HG02571 (cell line): ENCODE measurements at regions not wholly inside any gene's neighbourhood (a gene's known extent, or its start where the extent isn't known, plus 50 kb on each side); places are given as distances from the start of the nearest gene placed in this dataset.

ENCODE experiments used
- ATAC-seq: cut with Tn5 transposase; IDR thresholded peaks from one replicate; pipeline ENCODE4 v1.9.1; 2021; ENCODE audit warnings: mild to moderate bottlenecking, moderate library complexity; ENCODE audit not compliant: unreplicated experiment

DNA sequence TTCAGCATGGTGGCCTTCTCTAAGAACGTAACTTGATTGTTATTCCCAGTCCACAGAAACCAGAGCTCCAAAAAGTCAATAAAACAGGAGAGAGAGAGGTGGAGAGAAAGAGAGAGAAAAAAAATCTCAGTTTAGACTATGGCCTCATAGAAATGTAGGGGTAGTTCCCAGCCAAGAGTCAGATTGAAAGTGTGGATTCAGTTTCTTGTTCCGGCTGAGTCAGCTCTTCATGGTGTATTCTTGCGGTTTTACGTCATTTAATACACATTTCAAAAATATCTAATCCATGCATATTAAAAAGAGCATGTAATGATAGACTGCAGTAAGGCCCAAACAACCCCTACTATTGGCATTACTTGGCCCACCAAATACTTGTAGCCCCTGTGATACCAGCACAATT is 303.9 kb downstream of the ETAA1 start:
- no peak for ATAC-seq

DNA sequence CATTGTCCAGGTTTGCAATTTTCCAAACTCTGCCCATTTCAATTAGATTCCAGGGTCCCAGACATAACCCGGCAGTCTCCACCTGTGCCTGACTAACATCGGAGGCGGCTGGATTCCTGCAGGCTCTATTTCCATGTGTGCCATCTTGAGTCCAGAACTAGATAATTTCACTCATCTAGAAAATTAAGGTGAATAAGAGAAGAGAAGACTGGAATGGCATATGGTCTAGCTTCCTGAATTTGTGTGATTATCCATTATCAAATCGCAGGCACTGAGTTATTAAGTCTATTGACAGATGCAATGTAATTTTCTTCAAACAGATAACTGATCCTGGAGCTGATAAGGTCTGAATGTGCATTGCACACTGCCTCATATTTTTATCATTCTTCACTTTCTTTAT is 305.2 kb downstream of the ETAA1 start:
- ATAC-seq, result no peak

DNA sequence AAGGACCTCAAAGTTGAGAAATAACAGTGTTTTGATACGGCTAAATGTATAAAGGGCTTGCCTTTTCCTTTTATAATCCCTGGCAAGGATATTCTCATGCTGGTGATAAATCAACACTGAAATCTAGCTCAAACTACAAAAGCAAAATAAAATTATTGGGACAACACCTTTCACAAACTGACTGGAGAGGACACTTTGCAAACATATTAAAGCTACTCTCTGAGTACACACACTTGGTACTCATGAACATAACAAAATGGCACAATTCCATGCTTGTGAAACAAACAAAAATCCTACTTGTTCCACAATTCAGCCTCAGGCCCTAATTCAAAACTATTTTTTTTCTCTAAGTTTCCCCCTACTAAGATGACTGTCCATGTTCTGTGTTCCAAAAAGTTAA is 305.8 kb downstream of the ETAA1 start:
- ATAC-seq, result no peak

DNA sequence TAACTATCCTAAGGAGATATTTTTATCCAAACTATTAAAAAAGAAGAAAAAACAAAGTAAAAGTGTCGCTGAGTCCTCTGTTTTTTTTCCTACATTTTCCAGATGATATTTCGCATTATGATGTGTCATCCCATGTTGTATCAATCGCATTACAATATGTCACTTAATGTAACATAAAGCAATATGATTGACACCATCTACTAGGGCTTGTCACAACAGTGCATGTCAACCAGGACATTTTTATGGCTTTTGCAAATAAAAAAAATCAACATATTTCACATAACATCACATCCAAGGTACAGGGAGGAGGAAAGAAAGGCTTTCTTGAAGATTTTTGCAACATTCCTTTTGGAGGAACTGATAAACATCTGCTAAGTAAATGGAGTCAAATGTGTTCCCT is 308.9 kb downstream of the ETAA1 start:
- no peak for ATAC-seq

DNA sequence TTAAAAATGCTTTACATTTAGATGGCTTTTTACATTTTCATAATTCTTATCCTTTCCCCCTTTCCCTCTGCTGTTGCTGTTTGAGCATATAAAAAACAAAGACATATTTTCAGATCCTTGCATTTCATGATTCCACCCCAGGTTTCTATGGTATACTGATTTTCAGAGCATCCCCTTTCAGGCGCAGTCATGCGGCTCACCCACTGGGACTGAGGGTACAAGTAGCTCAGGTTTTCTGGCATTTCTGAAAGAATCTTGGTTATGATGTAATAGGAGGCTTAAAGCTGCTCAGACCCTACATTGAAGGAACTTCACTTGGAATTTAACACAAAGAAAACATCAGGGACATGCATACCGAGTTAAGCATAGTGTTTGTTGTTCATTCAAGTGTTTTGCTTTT is 310.8 kb downstream of the ETAA1 start:
- no peak for ATAC-seq

DNA sequence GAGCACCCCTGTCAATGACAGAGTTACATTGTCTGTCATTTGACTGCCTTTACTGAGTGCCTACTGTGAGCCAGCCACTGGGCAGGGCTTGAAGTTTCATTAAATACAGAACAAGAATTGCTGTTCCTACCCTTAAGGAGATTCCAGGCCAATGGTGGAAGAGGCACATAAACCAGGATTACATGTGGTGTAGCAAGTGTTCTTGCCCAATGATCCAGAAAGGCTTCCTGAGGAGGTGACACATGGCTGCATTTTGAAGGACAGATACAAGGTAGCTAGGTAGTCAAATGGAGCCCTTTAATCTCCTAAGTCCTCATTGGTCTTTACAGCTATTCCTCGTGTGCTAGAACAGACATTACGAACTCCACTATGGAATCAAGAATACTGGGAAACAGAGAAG is 312.7 kb downstream of the ETAA1 start:
- no peak for ATAC-seq

DNA sequence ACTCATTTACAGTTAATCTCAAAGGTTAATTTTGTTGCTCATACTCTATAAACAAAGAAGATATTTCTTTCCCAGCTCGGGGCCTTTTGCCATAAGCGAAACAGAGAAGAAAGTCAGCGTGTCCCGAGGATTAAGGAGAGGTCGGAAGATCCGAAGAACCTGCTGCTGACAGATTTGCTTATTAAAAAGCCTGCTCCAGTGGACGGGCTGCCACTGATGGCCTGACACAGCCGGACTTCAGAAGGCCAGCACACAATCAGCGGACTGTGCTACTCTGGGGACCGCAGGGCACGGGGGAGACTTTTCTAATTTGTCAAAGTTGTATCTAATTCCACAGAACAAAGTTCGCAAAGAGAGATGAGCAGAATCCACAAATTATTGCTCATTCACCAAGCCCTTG is 315.4 kb downstream of the ETAA1 start:
- no peak for ATAC-seq

DNA sequence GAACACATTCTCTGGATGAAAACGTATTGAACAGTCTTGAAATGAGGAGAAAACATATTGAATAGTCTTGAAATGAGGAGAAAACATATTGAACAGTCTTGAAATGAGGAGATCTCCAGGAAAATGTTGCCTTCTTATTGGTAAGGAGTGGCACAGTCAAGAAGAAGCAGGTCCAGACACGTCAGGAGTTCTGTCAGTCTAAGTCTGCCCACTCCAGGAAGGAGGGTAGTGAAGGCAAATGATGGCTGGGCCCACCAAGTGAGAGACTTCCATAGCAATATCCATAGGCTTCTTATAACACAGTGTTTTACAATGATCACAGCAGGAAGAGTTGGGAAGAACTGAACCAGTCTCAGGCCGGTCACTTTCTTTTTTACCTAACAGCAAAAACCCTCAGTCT is 316.2 kb downstream of the ETAA1 start:
- ATAC-seq, result no peak

DNA sequence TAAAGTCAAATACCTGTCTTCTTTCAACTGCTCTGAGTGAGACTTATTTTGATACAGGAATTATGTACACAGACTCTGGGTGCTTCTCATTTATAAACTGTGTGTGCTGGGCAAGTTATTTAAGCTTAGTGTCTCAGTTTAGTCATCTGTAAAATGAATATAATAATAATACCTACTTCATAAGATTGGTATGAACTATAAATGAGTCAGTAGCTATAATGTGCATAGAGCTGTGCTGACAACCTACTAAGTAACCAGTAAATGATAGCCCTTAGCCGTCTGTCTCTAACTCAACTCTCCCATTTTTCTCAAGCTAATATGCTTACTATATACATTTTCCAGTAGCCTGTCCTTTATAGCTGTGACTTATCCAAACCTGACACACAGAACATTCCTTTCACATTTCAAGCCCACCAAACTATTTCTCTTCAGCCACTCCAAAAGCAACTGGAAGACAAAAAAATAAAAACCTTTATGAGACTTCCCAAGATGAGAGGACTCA is 319.8 kb downstream of the ETAA1 start:
- ATAC-seq, result no peak

DNA sequence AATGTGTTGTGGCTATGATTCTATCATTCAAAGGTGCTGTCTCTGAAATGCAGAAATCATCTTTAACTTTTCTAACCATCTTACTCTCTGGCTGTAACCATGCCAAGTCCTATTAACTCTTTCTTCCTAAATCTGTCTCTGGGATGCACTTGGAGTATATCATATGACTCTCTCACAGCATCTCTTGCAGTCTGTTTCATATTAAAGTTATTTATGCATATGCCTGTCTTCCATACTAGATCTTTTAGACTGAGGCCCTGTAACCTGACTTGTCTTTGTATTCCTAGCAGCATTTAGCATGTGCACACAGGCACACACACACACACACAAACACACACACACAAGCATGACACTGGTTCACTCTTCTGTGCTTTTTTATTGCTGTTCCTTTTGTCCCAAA is 320.6 kb downstream of the ETAA1 start:
- no peak for ATAC-seq

DNA sequence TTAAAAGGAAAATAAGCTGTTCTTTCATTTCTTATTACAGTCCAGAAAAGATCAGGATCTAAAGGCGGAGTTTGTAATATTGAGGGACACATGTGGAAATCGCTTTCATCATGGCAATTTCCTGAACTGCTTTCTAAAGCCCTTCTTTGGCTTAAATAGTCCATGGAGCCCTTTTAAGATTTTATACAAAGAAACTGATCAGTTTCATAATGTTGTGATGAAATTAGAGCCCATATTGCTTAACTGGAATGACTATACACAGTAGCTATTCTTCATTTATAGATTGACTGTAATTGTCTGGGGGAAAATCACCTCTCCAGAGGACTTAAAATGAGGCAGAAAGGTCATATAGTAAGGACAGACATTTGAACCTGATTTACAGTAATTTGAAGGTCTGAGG is 322.2 kb downstream of the ETAA1 start:
- no peak for ATAC-seq

DNA sequence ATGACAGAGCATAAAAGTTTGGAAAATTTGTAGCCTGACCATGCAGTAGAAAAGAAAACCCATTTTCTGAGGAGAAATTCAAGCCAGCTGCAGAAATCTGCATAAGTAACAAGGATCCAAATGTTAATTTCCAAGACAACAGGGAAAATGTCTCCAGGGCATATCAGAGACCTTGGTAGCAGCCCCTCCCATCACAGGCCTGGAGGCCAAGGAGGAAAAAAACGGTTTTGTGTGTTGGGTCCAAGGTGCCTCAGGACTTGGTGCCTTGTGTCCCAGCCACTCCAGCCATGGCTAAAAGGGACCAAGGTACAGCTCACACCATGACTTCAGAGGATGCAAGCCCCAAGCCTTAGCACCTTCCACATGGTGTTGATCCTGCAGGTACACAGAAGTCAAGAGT is 324.4 kb downstream of the ETAA1 start:
- ATAC-seq, result no peak

DNA sequence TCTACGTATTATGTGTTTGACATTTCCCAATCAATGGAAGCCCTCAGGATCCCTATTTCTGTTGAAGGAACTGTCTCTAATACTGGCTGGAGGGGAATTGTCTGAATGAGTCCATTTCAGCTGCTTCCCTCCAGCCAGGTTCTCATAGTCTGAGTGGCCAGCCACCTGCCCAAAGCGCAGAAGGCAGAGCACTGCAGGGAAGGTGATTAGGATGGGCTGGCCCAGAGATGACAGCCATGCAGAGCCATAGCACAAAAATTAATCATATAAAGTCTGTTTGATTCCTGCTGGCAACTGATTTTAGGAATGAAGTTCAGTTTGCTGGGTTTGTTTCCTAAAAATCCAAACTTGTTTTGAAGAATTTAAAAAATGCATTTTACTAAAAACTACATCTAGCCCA is 327.1 kb downstream of the ETAA1 start:
- ATAC-seq, result no peak

DNA sequence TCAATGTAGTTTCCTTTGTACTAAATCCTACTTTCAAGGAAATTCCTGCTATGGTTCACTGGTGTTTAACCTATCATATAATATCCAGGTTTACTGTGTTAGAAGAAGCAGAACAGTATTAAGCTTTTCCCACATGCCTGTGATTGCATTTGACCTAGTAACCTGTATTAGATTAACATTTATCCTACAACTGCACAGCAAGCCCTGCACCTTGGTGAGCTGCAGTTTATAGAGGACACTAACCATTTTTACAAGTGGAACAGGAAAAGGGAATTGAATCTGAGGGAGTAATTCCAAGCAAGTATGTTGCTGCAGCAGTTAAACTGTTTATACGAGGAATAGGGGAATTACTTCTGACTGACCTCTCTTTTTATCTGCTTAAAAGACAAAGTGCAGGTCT is 328.6 kb downstream of the ETAA1 start:
- ATAC-seq, result no peak

DNA sequence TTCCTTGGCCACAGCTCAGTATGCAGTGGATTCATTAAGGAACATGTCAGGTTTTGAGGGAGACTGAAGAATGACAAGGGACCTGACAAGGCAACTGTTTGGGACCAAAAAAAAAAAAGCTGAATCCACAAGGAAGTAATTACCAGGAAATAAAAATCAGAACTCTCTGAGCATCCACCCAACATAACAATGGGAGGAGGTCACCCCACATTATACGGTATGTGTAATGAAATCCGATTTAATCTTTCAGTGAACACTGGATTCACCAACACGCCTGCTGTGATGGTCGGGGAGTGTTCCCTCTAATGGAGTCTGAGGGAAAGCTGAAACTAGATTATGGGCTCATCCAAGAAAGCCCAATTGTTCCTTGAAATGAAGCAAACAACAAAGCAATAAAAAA is 329.3 kb downstream of the ETAA1 start:
- no peak for ATAC-seq

DNA sequence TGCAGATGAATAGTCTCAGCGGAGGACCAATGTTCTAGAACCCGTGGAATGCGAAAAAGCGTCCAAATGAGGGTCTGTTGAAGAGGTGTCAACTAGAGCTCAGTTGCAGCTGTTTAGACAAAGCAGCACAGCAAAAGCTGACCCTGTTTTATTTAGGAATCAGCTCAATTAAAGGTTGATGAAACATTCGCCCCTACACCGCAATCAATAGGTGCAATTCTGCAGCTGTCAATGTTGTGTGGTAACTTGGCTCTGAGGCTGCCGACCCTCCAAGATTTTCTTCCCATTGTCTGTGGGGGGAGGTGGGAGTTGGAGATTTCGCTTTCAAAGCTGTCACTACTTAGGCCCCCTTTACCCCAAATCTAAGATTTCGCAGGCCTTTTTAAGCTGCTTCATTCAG is 330.0 kb downstream of the ETAA1 start:
- ATAC-seq, result no peak

DNA sequence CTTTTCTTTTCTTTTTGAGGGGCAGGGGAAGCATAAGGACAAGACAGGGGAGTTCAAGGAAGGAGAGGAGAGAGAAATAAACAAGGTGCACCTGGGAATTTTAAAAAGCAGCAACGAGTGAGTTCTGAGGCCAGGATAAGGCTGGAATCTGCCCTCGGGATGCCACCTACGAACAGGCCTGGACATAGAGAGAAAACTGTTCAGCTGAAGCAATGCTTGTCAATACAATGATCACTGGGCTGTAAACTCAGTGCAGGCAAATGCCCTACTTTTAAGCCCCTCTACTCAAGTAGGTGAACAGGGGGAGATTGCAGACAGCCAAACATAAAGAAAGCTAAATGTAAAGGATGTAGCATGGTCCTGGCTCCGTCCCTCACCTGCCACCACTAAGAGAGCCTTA is 330.5 kb downstream of the ETAA1 start:
- no peak for ATAC-seq

DNA sequence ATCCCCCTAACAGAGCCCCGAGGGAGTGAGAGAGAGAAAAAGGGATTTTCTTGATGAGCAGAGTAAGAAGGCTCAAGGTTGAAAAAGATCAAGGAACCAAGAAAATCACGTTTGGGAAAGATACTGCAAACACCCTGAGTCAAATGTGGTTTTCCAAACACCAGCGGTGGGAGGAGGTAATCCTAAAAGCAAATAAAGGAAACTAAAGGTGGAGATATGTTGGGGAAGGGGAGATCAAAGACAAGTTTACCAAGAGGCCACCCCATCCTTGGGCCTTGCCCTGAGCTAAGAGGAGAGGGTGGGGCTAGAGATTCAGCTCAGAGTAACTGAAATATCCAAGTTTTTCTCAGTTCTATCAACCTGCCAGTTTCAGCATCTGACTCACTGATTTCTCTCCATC is 332.3 kb downstream of the ETAA1 start:
- ATAC-seq, result no peak

DNA sequence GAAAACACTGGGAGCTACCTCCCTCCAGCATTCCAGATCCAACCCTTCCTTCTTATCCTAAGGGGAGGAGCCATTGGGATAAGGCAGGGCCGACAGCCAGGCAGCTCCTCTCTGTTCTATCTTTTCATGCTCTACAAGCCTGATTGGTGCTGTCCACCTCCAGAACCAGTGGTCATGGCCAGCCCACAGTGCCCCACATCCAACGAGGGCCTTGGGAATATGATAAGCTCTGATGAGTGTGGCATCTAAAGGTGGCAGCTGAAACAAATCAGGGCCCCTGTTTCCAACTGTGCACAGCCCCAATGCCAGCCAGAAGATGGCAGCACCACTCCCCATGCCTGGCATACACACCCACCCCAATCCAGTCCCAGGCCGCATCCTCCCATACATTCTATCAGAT is 329.3 kb downstream of the C1D start:
- ATAC-seq, result no peak

DNA sequence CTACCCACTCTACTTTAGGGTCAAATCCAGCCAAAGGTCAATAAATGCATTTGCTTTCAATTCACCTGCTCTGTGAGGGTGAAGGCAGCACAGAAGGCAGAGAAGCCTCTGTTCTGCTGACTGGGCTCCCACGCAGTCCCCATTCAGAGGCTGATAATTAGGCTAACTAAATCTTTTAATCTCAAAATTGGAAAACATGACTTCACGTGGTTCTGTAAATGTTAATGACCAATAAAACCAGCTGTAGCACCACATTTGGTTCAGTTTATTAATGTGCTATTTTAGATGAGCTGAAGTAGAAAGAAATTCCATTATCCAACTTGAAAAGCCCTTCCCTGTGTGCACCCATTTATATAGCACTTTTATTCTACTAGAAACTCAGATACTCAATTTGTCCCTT is 310.6 kb downstream of the C1D start:
- ATAC-seq, result no peak

DNA sequence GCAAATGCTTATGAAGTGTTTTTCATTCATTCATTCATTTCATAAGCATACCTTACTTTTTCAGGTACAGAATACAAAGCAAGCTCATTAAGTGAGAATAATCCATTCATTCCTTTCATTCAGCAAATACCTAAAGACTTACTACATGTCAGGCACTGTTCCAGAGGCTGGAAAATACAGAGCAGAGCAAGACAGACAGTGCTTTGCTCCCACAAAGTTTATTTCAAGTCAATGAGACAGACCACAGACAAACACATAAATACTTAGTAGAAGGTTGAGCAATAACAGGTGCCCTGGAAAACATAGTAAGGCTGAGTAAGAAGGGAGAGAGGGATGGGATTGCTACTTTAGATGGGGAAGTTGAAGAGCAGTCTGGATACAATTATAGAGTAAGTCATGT is 309.8 kb downstream of the C1D start:
- ATAC-seq, result no peak

DNA sequence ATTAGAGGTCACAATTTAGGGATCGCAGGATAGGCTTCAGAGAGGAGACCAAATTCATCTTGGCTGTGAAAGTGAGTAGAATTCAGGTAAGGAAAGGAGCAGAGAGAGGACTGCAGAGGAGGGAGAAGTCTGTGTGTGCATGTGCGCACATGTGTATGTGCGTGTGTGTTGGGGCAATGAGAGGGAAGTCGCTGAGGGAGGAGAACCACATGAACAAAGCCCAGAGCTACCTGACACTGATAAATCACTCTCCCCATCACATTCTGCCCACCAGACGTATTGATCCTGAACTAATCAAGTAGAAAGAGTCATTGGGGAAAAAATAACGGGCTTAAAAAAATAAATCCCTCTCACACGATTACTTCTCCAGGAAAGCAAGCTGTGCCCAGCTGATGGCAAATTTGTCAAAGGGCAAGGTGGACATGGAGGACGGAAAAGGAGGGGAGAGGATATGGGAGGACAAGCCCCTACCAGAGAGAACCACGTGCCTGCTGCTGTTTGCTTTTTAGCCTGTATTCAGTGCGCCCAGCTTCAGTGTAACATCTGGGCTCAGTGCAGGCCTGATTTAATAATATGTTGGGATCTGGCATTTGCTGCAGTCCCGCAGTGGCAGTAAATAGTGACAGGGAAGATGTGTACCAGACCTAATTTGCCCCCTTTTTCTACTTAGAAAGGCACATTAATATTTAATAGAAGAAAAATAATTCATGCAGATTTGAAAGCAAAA is 307.5 kb downstream of the C1D start:
- no peak for ATAC-seq

DNA sequence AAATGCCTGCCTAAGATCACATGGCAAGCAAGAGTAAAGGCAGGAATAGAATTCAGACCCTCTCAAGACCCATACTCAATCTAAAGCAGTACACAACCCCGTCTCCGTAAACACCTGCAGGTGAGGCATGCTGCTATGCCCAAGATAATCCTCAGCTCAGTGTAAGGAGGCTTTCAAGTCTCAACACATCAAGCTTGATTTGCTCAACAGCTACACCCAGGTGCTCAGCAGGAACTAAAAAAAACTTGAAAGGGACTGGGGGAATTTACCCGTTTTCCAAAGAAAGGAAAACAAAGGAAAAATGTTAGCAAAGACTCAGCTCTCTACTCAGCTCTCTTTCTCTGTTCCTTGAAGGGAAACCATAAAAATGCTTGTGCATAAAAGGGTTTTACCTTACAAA is 301.8 kb downstream of the C1D start:
- ATAC-seq, result no peak
